Right atrium auricular region (tissue), 2 donors: ENCODE measurements at regions not wholly inside any gene's neighbourhood (a gene's known extent, or its start where the extent isn't known, plus 50 kb on each side); places are given as distances from the start of the nearest gene placed in this dataset.

Experiments used
- DNase-seq: peaks from one replicate; pipeline ENCODE4 v3.0.0-alpha.2; 2019; ENCODE audit warnings: low spot score
- H3K27ac ChIP-seq, 2 donors: fragments of 200-600 bp; sonication (generic); 1 replicate in 1 of 2; 2 replicates in 1 of 2; pipeline ENCODE4 v1.5.1; 2016 to 2019
- H3K27me3 ChIP-seq, 2 donors: fragments of 200-600 bp; sonication (generic); one replicate each; pipeline versions ENCODE4 v1.5.1 to v1.6.0; 2017 to 2019
- H3K36me3 ChIP-seq: fragments of 200-600 bp; sonication (generic); one replicate; pipeline ENCODE4 v1.5.1; 2016
- H3K4me1 ChIP-seq, 2 donors: fragments of 200-600 bp; sonication (generic); one replicate each; pipeline versions ENCODE4 v1.5.1 to v1.6.0; 2017 to 2019
- H3K4me3 ChIP-seq, 2 donors: fragments of 200-600 bp; sonication (generic); 1 replicate in 1 of 2; 2 replicates in 1 of 2; pipeline ENCODE4 v1.5.1; 2017 to 2019; ENCODE audit warnings: mild to moderate bottlenecking in 1 of 2, moderate library complexity in 1 of 2
- H3K9me3 ChIP-seq, 2 donors: fragments of 200-600 bp; sonication (generic); one replicate each; pipeline ENCODE4 v1.5.1; 2019
- TF ChIP-seq, protein P1 (sequence below), 2 donors: fragments of 200-600 bp; sonication (generic); IDR thresholded peaks; one replicate each; pipeline ENCODE4 v1.5.1; 2019; ENCODE audit warnings: antibody characterized with exemption in 2 of 2

DNA sequence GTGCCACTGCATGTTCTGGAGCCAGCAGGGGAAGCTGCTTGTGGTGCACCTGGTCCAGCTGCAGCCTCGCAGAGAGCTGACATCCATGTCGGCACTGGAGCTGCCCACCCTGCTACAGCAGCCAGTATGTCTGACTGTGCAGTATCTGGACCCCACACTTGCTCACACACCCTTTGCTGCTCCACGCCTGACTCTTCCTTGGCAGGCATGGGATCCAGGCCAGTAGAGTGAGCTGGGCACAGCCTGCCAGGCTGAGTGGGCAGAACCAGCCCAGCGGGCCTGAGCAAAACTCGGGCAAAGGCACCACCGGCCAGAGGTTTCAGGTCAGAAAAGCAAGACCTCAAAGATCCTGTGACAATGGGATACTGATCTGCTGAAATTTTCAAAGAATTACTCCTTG, 690.1 kb downstream of the STPG2 start:
- Histone ChIP-seq H3K27me3 (no peaks in the 10 kb centered on the region), H3K9me3 (no peaks in the 10 kb centered on the region), H3K4me3 (no peak overlapping the region), H3K4me1 (no peaks in the 10 kb centered on the region), H3K36me3 (no peaks in the 10 kb centered on the region), H3K27ac (no peak overlapping the region)
- TF ChIP-seq, protein P1, sequence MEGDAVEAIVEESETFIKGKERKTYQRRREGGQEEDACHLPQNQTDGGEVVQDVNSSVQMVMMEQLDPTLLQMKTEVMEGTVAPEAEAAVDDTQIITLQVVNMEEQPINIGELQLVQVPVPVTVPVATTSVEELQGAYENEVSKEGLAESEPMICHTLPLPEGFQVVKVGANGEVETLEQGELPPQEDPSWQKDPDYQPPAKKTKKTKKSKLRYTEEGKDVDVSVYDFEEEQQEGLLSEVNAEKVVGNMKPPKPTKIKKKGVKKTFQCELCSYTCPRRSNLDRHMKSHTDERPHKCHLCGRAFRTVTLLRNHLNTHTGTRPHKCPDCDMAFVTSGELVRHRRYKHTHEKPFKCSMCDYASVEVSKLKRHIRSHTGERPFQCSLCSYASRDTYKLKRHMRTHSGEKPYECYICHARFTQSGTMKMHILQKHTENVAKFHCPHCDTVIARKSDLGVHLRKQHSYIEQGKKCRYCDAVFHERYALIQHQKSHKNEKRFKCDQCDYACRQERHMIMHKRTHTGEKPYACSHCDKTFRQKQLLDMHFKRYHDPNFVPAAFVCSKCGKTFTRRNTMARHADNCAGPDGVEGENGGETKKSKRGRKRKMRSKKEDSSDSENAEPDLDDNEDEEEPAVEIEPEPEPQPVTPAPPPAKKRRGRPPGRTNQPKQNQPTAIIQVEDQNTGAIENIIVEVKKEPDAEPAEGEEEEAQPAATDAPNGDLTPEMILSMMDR (IDR thresholded peaks at IDR 0.05): no peak
- no peak for DNase-seq

DNA sequence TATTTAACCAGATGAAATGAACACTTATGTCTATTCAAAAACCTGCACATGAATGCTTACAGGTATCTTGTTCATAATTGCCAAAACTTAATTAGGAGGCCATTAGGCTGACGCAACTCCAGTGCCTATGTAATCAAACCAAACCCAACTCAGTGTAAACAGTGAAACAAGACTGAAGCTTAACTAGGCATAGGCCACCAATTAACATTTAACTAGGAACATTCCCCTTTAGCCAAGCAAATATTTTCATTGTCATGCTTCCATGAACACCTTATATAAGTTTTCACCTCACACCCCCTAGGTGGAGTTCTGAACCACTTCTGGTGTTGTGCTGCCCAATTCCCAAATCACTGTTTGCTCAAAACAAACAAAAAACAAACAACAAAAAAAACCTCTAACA, 686.0 kb downstream of the STPG2 start:
- H3K9me3 ChIP-seq: no peaks in the 10 kb centered on the region
- no peak overlapping the region for H3K4me3 ChIP-seq
- no peaks in the 10 kb centered on the region for H3K4me1 ChIP-seq
- TF ChIP-seq, protein P1 (IDR thresholded peaks at IDR 0.05): no peak
- no peak overlapping the region for H3K27ac ChIP-seq
- no peaks in the 10 kb centered on the region for H3K27me3 ChIP-seq
- H3K36me3 ChIP-seq: no peaks in the 10 kb centered on the region
- DNase-seq: no peak

DNA sequence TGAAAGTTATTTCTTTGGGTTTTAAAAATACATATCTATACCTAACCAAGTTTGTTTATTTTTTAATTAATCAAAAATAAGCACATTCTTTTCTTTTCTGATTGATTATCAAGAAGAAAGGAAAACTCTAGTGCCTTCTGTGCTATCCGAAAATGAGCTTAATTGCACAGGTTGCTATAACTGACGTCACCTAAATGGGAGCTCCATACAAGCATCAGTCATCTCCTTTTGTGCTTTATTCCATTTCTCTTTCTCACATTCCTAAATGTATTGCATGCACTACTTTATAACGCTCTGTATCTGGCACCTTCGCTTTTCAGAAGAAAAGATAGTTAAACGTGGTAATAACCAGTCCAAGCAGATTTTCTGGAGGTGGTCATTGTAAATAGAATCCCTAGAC, 675.0 kb downstream of the STPG2 start:
- no peak for DNase-seq
- Histone ChIP-seq H3K27ac (no peak overlapping the region), H3K27me3 (no peaks in the 10 kb centered on the region), H3K4me1 (no peaks in the 10 kb centered on the region), H3K4me3 (no peak overlapping the region), H3K9me3 (no peaks in the 10 kb centered on the region), H3K36me3 (no peaks in the 10 kb centered on the region)
- TF ChIP-seq, protein P1 (IDR thresholded peaks at IDR 0.05): no peak

DNA sequence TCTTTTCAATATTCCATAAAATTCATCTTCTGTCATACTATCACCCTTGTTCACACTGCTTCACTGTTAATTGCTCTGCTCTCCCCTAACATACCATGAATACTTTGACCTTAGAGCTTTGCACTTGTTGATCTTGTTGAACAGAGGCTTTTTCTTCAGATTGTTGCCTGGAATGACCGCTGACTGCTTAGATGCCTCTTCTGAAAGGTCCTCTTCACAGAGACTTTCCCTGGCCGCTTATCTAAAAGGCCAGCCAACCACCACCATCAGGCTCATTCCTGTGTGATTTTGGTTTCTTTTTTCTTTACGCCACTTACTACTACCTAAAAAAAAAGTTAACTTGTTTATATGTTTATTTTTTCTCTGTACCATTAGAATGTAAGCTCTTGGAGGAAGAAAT, 667.7 kb downstream of the STPG2 start:
- no peaks in the 10 kb centered on the region for H3K36me3 ChIP-seq
- DNase-seq: no peak
- no peaks in the 10 kb centered on the region for H3K9me3 ChIP-seq

DNA sequence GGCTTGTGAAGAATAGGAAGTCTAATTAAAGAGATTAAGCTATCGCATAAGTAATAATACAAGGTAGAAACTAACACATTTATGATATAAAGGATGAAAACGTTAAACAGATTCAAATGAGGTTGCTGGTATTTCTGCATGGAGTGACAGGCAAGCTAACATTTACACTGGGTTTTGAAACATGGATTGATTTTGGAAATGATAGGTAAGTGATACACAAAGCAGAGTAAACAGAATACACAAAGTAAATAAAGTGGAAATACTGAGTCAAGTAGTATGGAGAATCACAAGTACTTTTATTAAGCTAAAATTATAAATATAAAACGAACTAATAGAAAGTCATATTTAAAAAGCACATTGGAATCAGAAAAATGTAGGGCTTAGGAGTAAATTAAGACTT, 665.3 kb downstream of the STPG2 start:
- no peak for DNase-seq
- no peaks in the 10 kb centered on the region for H3K36me3 ChIP-seq
- H3K4me1 ChIP-seq: no peaks in the 10 kb centered on the region
- H3K27ac ChIP-seq: no peak overlapping the region
- TF ChIP-seq, protein P1 (IDR thresholded peaks at IDR 0.05): no peak
- no peaks in the 10 kb centered on the region for H3K27me3 ChIP-seq
- H3K4me3 ChIP-seq: no peak overlapping the region
- no peaks in the 10 kb centered on the region for H3K9me3 ChIP-seq

More for the DNA sequence above, 667.7 kb downstream of the STPG2 start:
- TF ChIP-seq, protein P1 (IDR thresholded peaks at IDR 0.05): no peak
- H3K4me1 ChIP-seq: no peaks in the 10 kb centered on the region
- H3K27ac ChIP-seq: no peak overlapping the region
- H3K27me3 ChIP-seq: no peaks in the 10 kb centered on the region
- H3K4me3 ChIP-seq: no peak overlapping the region

DNA sequence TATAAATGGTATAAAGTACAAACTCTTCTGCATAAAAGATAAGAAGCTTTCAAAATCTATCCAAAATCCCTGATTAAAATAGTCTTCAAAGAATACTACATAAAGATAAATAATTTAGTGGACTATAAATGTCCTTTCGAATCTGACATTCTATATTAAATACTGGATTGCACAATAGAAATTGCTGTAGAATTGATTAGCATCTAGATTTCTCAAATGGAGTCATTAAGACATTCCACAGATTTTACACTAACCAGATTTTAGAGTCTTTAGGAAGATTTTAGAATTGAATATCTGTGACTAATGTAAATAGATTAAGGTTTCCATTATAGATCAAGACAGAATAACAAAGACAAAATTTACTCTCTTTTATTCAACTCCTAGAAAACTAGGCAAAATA, 663.9 kb downstream of the STPG2 start:
- no peak overlapping the region for H3K27ac ChIP-seq
- TF ChIP-seq, protein P1 (IDR thresholded peaks at IDR 0.05): no peak
- no peaks in the 10 kb centered on the region for H3K27me3 ChIP-seq
- no peak overlapping the region for H3K4me3 ChIP-seq
- no peaks in the 10 kb centered on the region for H3K4me1 ChIP-seq
- H3K9me3 ChIP-seq: no peaks in the 10 kb centered on the region
- no peak for DNase-seq
- H3K36me3 ChIP-seq: no peaks in the 10 kb centered on the region
